ENCODE measurements at regions not wholly inside any gene's neighbourhood (a gene's known extent, or its start where the extent isn't known, plus 50 kb on each side); places are given as distances from the start of the nearest gene placed in this dataset.
"Not testable (repeated sequence)": the region's sequence is repeated elsewhere in the genome, so short reads cannot be mapped to it uniquely, and the experiment has no call there.

- Mint-ChIP-seq H3K36me3 (ENCODE audit: low read depth) (no peaks in the 10 kb centered on the region), H3K27ac (no peak overlapping the region), H3K4me3 (no peak overlapping the region), H3K4me1 (no peaks in the 10 kb centered on the region), H3K9me3 (no peaks in the 10 kb centered on the region), H3K27me3 (no peaks in the 10 kb centered on the region)
- intact Hi-C loops (cut with micrococcal nuclease) = no loop called here
- DNase-seq = no peak
These were observed 314.7 kb downstream of the AMY1C start for GRCh38 chr1:104064399-104064798.

- DNase-seq = no peak
- Mint-ChIP-seq H3K4me3 (no peak overlapping the region), H3K9me3 (no peaks in the 10 kb centered on the region), H3K27ac (no peak overlapping the region), H3K36me3 (ENCODE audit: low read depth) (no peaks in the 10 kb centered on the region), H3K4me1 (no peaks in the 10 kb centered on the region), H3K27me3 (no peaks in the 10 kb centered on the region)
- intact Hi-C loops (cut with micrococcal nuclease) = no loop called here
These were observed 323.2 kb downstream of the AMY1C start for GRCh38 chr1:104072915-104073371.

GRCh38 chr1:104073463-104073902 is 323.8 kb downstream of the AMY1C start:
- Mint-ChIP-seq H3K4me3 (no peak overlapping the region), H3K27me3 (no peaks in the 10 kb centered on the region), H3K9me3 (no peaks in the 10 kb centered on the region), H3K36me3 (ENCODE audit: low read depth) (no peaks in the 10 kb centered on the region), H3K27ac (no peak overlapping the region), H3K4me1 (no peaks in the 10 kb centered on the region)
- intact Hi-C loops (cut with micrococcal nuclease) = no loop called here
- DNase-seq = no peak

GRCh38 chr1:104082221-104082620 is 332.5 kb downstream of the AMY1C start:
- Mint-ChIP-seq H3K27me3 (no peaks in the 10 kb centered on the region), H3K9me3 (no peaks in the 10 kb centered on the region), H3K4me3 (no peak overlapping the region), H3K4me1 (no peaks in the 10 kb centered on the region), H3K36me3 (ENCODE audit: low read depth) (no peaks in the 10 kb centered on the region), H3K27ac (no peak overlapping the region)
- intact Hi-C loops (cut with micrococcal nuclease) = no loop called here
- DNase-seq = no peak

GRCh38 chr1:104084380-104084779 is 334.7 kb downstream of the AMY1C start:
- Mint-ChIP-seq H3K27me3 (no peaks in the 10 kb centered on the region), H3K4me1 (no peaks in the 10 kb centered on the region), H3K27ac (no peak overlapping the region), H3K9me3 (no peaks in the 10 kb centered on the region), H3K36me3 (ENCODE audit: low read depth) (no peaks in the 10 kb centered on the region), H3K4me3 (no peak overlapping the region)
- intact Hi-C loops (cut with micrococcal nuclease) = no loop called here
- DNase-seq = no peak

- no peak for DNase-seq
- H3K27ac Mint-ChIP-seq = no peak overlapping the region
- no peaks in the 10 kb centered on the region for H3K36me3 Mint-ChIP-seq (ENCODE audit: low read depth)
- no peaks in the 10 kb centered on the region for H3K4me1 Mint-ChIP-seq
- no peak overlapping the region for H3K4me3 Mint-ChIP-seq
- no peaks in the 10 kb centered on the region for H3K9me3 Mint-ChIP-seq
- intact Hi-C loops (cut with micrococcal nuclease) = no loop called here
- no peaks in the 10 kb centered on the region for H3K27me3 Mint-ChIP-seq
These were observed 343.0 kb downstream of the AMY1C start for GRCh38 chr1:104092698-104093097.

- Mint-ChIP-seq H3K27ac (no peak overlapping the region), H3K4me3 (no peak overlapping the region), H3K9me3 (no peaks in the 10 kb centered on the region), H3K36me3 (ENCODE audit: low read depth) (no peaks in the 10 kb centered on the region), H3K27me3 (no peaks in the 10 kb centered on the region), H3K4me1 (no peaks in the 10 kb centered on the region)
- intact Hi-C loops (cut with micrococcal nuclease) = no loop called here
- DNase-seq = no peak
These were observed 349.1 kb downstream of the AMY1C start for GRCh38 chr1:104098837-104099236.

GRCh38 chr1:104100115-104100514 is 350.4 kb downstream of the AMY1C start:
- no peaks in the 10 kb centered on the region for H3K4me1 Mint-ChIP-seq
- no peaks in the 10 kb centered on the region for H3K36me3 Mint-ChIP-seq (ENCODE audit: low read depth)
- H3K27me3 Mint-ChIP-seq = no peaks in the 10 kb centered on the region
- DNase-seq = no peak
- no peak overlapping the region for H3K4me3 Mint-ChIP-seq
- intact Hi-C loops (cut with micrococcal nuclease) = no loop called here
- no peaks in the 10 kb centered on the region for H3K9me3 Mint-ChIP-seq
- H3K27ac Mint-ChIP-seq = no peak overlapping the region

- Mint-ChIP-seq H3K27me3 (no peaks in the 10 kb centered on the region), H3K4me1 (no peaks in the 10 kb centered on the region), H3K4me3 (no peak overlapping the region), H3K27ac (no peak overlapping the region), H3K36me3 (ENCODE audit: low read depth) (no peaks in the 10 kb centered on the region), H3K9me3 (peaks cover 4% of the 10 kb centered on the region)
- no peak for DNase-seq
- intact Hi-C loops (cut with micrococcal nuclease) = no loop called here
These were observed 355.8 kb downstream of the AMY1C start for GRCh38 chr1:104105465-104105864.

- Mint-ChIP-seq H3K4me1 (no peaks in the 10 kb centered on the region), H3K4me3 (no peak overlapping the region), H3K36me3 (ENCODE audit: low read depth) (no peaks in the 10 kb centered on the region), H3K27ac (no peak overlapping the region), H3K9me3 (no peaks in the 10 kb centered on the region), H3K27me3 (no peaks in the 10 kb centered on the region)
- intact Hi-C loops (cut with micrococcal nuclease) = no loop called here
- DNase-seq = no peak
These were observed 370.8 kb downstream of the AMY1C start for GRCh38 chr1:104120525-104120924.

- no peaks in the 10 kb centered on the region for H3K9me3 Mint-ChIP-seq
- no peak overlapping the region for H3K4me3 Mint-ChIP-seq
- intact Hi-C loops (cut with micrococcal nuclease) = no loop called here
- no peaks in the 10 kb centered on the region for H3K36me3 Mint-ChIP-seq (ENCODE audit: low read depth)
- no peak overlapping the region for H3K27ac Mint-ChIP-seq
- H3K27me3 Mint-ChIP-seq = no peaks in the 10 kb centered on the region
- no peak for DNase-seq
- H3K4me1 Mint-ChIP-seq = no peaks in the 10 kb centered on the region
These were observed 371.6 kb downstream of the AMY1C start for GRCh38 chr1:104121271-104121670.

- intact Hi-C loops (cut with micrococcal nuclease) = no loop called here
- DNase-seq = no peak
- Mint-ChIP-seq H3K27ac (no peak overlapping the region), H3K27me3 (no peaks in the 10 kb centered on the region), H3K4me1 (no peaks in the 10 kb centered on the region), H3K4me3 (no peak overlapping the region), H3K36me3 (ENCODE audit: low read depth) (no peaks in the 10 kb centered on the region), H3K9me3 (no peaks in the 10 kb centered on the region)
These were observed 375.6 kb downstream of the AMY1C start for GRCh38 chr1:104125266-104125665.

GRCh38 chr1:104125970-104126369 is 376.3 kb downstream of the AMY1C start:
- DNase-seq = no peak
- intact Hi-C loops (cut with micrococcal nuclease) = no loop called here
- Mint-ChIP-seq H3K27ac (no peak overlapping the region), H3K9me3 (no peaks in the 10 kb centered on the region), H3K36me3 (ENCODE audit: low read depth) (no peaks in the 10 kb centered on the region), H3K4me3 (no peak overlapping the region), H3K27me3 (no peaks in the 10 kb centered on the region), H3K4me1 (no peaks in the 10 kb centered on the region)

GRCh38 chr1:104132382-104132973 is 382.8 kb downstream of the AMY1C start:
- Mint-ChIP-seq H3K27ac (no peak overlapping the region), H3K4me1 (no peaks in the 10 kb centered on the region), H3K9me3 (no peaks in the 10 kb centered on the region), H3K4me3 (no peak overlapping the region), H3K27me3 (no peaks in the 10 kb centered on the region), H3K36me3 (ENCODE audit: low read depth) (no peaks in the 10 kb centered on the region)
- DNase-seq = no peak
- intact Hi-C loops (cut with micrococcal nuclease) = no loop called here

- DNase-seq; intact Hi-C loops (cut with micrococcal nuclease); H3K4me1 Mint-ChIP-seq; H3K9me3 Mint-ChIP-seq; H3K27me3 Mint-ChIP-seq; H3K27ac Mint-ChIP-seq; H3K36me3 Mint-ChIP-seq (ENCODE audit: low read depth); H3K4me3 Mint-ChIP-seq: not testable (repeated sequence)
These were observed 385.3 kb downstream of the AMY1C start for GRCh38 chr1:104135036-104135435.

All from activated CD4-positive, alpha-beta T cell treated with anti-CD3 and anti-CD28 coated beads, Interleukin-2, amount 10 ng/mL, durations not matched to agents 24 days and 14 days (primary cell).